ENCODE measurements at regions not wholly inside any gene's neighbourhood (a gene's known extent, or its start where the extent isn't known, plus 50 kb on each side); places are given as distances from the start of the nearest gene placed in this dataset.

DNA sequence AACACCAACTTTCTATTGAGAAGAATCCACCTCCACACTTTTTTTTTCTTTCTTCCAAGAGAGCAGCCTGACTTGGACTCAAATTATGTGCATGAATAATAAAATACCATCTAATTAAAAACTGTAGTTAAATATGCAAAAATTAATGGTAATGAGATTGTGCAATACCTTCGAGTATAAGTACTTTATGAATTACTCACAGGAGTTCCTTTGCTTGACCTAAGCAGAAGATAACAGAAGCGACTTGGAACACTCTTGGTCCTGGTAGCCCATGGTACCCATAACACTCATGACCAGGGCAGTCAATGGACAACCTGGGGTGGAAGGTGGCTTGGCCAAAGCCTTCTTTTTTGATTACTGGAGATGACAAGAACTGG is 203.5 kb upstream of the IRX3 start:
- Histone ChIP-seq H3K4me3 (no peak overlapping the region), H3K4me1 (no peaks in the 10 kb centered on the region), H3K27ac (no peak overlapping the region), H3K27me3 (no peaks in the 10 kb centered on the region), H3K36me3 (no peaks in the 10 kb centered on the region), H3K9me3 (no peaks in the 10 kb centered on the region)
- DNase-seq (ENCODE audit: low spot score in 2 of 2): no peak
- WGBS, 2 donors: 74 to 81% methylated on average over 2 of the region's 2 CpGs
- TF ChIP-seq POLR2A (IDR thresholded peaks at IDR 0.05) (no peak), EP300 (IDR thresholded peaks at IDR 0.05) (no peak)
- TF ChIP-seq, protein P1, sequence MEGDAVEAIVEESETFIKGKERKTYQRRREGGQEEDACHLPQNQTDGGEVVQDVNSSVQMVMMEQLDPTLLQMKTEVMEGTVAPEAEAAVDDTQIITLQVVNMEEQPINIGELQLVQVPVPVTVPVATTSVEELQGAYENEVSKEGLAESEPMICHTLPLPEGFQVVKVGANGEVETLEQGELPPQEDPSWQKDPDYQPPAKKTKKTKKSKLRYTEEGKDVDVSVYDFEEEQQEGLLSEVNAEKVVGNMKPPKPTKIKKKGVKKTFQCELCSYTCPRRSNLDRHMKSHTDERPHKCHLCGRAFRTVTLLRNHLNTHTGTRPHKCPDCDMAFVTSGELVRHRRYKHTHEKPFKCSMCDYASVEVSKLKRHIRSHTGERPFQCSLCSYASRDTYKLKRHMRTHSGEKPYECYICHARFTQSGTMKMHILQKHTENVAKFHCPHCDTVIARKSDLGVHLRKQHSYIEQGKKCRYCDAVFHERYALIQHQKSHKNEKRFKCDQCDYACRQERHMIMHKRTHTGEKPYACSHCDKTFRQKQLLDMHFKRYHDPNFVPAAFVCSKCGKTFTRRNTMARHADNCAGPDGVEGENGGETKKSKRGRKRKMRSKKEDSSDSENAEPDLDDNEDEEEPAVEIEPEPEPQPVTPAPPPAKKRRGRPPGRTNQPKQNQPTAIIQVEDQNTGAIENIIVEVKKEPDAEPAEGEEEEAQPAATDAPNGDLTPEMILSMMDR (IDR thresholded peaks at IDR 0.05): no peak

DNA sequence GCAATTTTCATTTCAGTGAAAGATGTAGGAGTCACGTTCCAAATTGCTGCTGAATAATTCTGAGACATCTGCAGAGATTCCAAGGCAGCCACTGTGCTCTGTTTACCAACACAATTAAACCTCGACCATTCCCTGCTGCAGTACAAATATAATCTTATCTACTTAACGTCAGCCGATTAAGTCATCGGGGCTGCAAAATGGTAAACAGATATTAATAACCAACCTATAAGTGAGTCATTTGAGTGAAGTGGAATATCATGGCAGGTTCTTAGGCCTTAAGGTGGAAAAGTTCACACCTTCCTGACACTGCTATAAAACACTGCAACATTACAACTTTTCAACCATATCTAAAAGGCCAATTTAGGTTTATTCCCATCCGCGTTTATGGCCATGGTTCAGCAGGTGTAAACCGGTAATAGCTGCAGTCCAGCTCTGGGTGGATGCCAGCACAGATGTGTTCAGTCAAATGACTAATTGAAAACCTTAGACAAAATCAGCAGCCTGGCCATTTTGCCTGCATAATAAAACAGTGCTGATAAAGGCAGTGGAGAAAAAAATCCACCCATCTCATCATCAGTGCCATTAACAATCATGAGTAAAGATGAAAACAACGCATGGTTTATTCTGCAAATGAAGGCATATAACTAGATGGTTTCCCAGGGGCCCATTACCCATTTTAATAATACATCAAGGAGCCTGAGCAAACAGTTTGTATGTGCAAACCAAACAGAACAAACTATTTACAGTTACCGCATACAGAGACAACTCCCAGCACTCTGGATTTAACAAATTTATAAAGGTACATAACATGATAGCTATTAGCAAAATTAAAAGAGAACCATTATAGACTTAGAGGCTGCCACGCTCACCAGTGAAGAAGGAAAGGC is 202.9 kb upstream of the IRX3 start:
- H3K27ac ChIP-seq: no peak overlapping the region
- H3K9me3 ChIP-seq: no peaks in the 10 kb centered on the region
- no peaks in the 10 kb centered on the region for H3K36me3 ChIP-seq
- WGBS, 2 donors: 61 to 62% methylated on average over 11 of the region's 11 CpGs
- TF ChIP-seq EP300 (IDR thresholded peaks at IDR 0.05): no peak
- TF ChIP-seq, protein P1 (IDR thresholded peaks at IDR 0.05): no peak
- TF ChIP-seq POLR2A (IDR thresholded peaks at IDR 0.05): no peak
- no peaks in the 10 kb centered on the region for H3K4me1 ChIP-seq
- no peak for DNase-seq (ENCODE audit: low spot score in 2 of 2)
- H3K4me3 ChIP-seq: no peak overlapping the region
- no peaks in the 10 kb centered on the region for H3K27me3 ChIP-seq

DNA sequence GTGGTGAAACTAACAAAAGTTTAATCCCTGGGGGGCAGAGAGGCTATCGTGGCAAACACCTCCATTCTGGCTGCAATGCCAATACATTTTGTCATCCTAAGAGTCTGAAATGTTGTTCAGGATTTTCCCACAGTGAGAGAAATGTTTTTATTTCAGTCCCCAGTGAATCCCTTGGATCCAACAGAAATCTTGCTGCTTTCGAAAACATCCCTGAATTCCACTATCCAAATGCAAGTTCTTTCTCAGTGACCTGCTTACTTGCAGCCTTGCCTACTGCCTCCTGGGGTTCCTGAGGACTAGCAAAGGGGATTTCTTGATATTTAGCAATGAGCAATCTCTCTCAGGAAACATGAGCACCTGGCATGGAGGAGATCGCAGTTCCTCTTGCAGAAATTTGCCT is 202.1 kb upstream of the IRX3 start:
- no peaks in the 10 kb centered on the region for H3K9me3 ChIP-seq
- no peaks in the 10 kb centered on the region for H3K27me3 ChIP-seq
- H3K27ac ChIP-seq: no peak overlapping the region
- no peak overlapping the region for H3K4me3 ChIP-seq
- H3K4me1 ChIP-seq: no peaks in the 10 kb centered on the region
- TF ChIP-seq EP300 (IDR thresholded peaks at IDR 0.05): peak in 1 of 2 donors; percentile 16
- TF ChIP-seq, protein P1 (IDR thresholded peaks at IDR 0.05): no peak
- TF ChIP-seq POLR2A (IDR thresholded peaks at IDR 0.05): no peak
- H3K36me3 ChIP-seq: no peaks in the 10 kb centered on the region
- 58 to 59% methylated on average over 3 of the region's 3 CpGs for WGBS, 2 donors
- peak in 1 of 2 donors; percentile 6 for DNase-seq (ENCODE audit: low spot score in 2 of 2)

DNA sequence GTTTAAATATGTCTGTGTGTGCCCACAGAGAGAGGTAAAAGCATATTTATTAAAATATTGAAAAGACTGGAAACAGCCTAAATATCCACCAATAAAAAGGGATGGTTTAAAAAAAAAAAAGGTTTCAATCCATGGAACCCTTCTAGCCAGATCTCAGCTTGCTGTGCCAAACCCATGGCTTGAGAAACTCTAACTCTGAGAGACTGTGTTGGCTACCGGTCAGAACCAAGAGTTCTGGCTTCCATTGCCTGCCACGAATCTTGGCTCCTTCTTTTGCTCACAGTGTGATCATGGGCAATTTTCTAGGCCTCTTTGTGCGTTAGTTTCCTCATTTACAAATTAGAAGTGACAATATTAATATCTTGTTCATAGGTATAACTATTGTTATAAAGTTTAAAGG is 201.3 kb upstream of the IRX3 start:
- H3K4me3 ChIP-seq: no peak overlapping the region
- no peaks in the 10 kb centered on the region for H3K4me1 ChIP-seq
- 72% methylated on average over 3 of the region's 3 CpGs for WGBS, 2 donors
- no peaks in the 10 kb centered on the region for H3K27me3 ChIP-seq
- no peaks in the 10 kb centered on the region for H3K9me3 ChIP-seq
- H3K27ac ChIP-seq: no peak overlapping the region
- peak in 1 of 2 donors; percentile 37 for DNase-seq (ENCODE audit: low spot score in 2 of 2)
- no peaks in the 10 kb centered on the region for H3K36me3 ChIP-seq
- TF ChIP-seq EP300 (IDR thresholded peaks at IDR 0.05) (no peak), POLR2A (IDR thresholded peaks at IDR 0.05) (no peak)
- TF ChIP-seq, protein P1 (IDR thresholded peaks at IDR 0.05): no peak

DNA sequence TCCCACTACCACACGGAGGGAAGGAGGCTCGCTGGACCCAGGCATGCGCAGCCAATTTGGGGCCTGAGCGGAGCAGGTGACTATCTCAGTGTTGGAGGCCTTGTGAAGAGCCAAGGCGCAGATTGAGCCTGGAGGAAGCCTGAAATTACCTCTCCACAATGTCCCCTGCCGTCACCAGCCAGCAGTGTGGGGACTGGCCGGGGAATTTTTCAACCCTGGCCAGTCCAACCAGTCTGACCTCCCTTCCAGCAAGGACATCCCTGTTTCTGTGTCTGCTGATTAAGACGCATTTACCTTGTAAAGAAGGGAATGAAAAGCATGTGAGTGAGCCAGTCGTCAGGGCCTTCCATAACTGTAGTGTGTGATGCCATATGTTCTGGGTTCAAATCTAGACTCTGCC is 198.1 kb upstream of the IRX3 start:
- Histone ChIP-seq H3K27me3 (no peaks in the 10 kb centered on the region), H3K4me1 (no peaks in the 10 kb centered on the region), H3K27ac (no peak overlapping the region), H3K36me3 (no peaks in the 10 kb centered on the region), H3K9me3 (no peaks in the 10 kb centered on the region), H3K4me3 (no peak overlapping the region)
- 85 to 90% methylated on average over 8 to 9 of the region's 9 CpGs for WGBS, 2 donors
- no peak for DNase-seq (ENCODE audit: low spot score in 2 of 2)
- TF ChIP-seq POLR2A (IDR thresholded peaks at IDR 0.05): no peak
